ENCODE measurements at regions not wholly inside any gene's neighbourhood (a gene's known extent, or its start where the extent isn't known, plus 50 kb on each side); places are given as distances from the start of the nearest gene placed in this dataset.

GRCh38 chr4:31275906-31276305 lies 555.7 kb downstream of the PCDH7 start:
- in situ Hi-C loops (cut with HindIII; ENCODE audit: low sequenced_read_pairs), result no loop called here
- DNase-seq (ENCODE audit: low spot score), result no peak

DNA sequence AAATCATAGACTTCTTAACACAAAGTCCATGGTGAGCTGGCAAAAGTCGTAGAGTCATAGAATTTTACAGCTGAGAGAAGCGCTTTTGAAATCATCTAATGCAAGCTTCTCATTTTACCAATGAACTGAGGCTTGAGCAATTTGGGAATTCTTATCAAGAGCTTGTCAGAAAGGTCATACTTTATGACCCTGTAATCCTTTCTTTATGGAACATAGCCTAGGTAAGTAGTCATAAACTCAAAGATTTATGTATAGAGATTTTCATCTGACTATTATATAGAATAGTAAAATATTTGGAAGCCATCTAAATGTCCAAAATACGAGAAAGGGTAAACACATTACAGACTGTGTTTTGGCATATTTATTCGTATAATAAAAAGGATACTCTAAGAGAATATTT lies 563.5 kb downstream of the PCDH7 start:
- no peak for DNase-seq (ENCODE audit: low spot score)

DNA sequence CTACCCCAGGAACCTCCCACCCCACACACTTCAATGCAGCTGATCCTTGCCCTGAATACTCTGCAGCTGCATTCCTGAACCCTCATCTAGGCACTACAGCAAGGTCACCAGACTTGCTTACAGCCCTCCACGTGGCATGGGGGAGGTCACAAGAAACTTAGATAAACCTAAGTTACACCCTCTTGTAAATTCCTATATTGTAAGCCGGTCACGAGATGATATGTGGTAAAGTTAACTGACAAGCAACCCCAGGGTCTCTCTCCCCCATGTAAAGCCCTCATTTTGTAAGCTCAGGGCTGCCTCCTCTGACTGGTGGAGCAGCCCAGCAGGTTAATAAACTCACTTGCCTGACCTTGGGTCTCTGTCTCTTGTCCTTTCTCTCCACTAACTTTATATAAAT lies 570.7 kb downstream of the PCDH7 start:
- DNase-seq (ENCODE audit: low spot score), result no peak
- in situ Hi-C loops (cut with HindIII; ENCODE audit: low sequenced_read_pairs), result no loop called here

More for the DNA sequence above, 563.5 kb downstream of the PCDH7 start:
- in situ Hi-C loops (cut with HindIII; ENCODE audit: low sequenced_read_pairs), result no loop called here

DNA sequence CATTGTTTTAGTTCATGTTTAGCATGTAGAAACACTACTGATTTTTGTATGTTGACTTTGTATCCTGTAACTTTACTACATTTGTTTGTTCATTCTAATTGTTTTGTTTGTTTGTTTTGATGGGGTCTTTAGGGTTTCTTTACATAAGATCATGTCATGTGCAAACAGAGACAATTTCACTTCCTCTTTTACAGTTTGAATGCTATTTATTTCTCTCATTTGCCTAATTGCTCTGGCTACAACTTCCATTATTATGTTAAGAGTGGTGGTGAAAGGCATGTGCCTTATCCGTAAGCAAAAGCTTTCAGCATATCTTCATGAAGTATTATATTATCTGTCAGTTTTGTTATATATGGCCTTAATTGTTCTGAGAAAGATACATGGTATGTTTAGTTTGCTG lies 571.1 kb downstream of the PCDH7 start:
- in situ Hi-C loops (cut with HindIII; ENCODE audit: low sequenced_read_pairs), result no loop called here
- DNase-seq (ENCODE audit: low spot score), result no peak

DNA sequence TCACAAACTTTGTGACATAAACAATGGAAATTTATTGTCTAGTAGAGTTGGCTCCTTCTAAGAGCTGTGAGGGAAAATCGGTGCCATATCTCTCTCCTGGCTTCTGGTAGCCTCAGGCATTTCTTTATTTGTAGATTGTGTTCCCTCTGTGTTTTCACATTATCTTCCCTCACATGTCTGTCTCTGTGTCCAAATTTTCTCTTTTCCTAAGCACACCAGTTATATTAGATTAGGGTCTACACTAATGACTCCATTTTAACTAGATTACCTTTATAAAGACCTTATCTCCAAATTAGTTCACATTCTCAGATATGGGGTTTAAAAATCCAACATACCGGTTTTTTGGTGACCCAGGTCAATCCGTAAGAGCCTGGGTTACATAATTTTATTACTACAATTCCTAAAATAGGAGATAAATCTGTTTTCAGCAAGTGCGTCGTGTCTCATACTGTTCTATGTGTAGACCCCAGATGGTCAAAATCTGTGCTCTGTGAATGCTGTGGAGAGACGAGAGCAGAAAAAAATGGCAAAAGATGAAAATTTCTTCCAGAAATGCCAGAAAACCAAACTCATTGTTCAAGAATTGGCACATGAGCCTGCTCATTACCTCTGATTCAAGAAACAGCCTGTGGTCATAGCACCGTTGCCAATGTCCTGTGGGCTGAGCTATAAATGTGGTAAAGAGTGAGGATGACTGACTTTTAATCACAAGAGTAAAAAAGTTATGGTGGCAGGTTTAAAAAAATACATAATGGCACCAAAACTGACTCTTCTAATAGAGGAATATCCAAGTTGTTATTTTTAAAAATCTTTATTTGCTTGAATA lies 574.7 kb downstream of the PCDH7 start:
- in situ Hi-C loops (cut with HindIII; ENCODE audit: low sequenced_read_pairs), result no loop called here
- DNase-seq (ENCODE audit: low spot score), result peak; percentile 7

- in situ Hi-C loops (cut with HindIII; ENCODE audit: low sequenced_read_pairs), result no loop called here
- DNase-seq (ENCODE audit: low spot score), result no peak
These were observed 578.6 kb downstream of the PCDH7 start for GRCh38 chr4:31298737-31299136.

GRCh38 chr4:31307029-31307428 lies 586.9 kb downstream of the PCDH7 start:
- no peak for DNase-seq (ENCODE audit: low spot score)
- in situ Hi-C loops (cut with HindIII; ENCODE audit: low sequenced_read_pairs), result no loop called here

DNA sequence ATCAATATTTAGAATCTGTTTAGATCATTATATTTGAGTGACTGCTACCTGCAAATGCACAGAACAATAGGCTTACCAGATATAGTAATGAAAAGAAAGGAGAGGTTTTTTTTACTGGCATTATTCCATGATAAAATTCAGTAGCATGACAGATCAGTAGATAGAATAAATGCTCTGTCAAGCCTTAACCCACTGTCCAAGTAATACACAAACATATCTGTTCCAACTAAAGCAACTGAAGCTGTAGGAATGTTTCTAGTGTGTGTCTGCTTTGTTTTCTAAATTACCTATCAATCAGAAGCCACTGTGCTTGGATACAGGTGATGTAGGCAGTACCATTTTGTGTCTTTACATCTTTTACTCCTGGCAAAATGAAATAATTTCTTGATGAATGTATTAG lies 604.6 kb downstream of the PCDH7 start:
- DNase-seq (ENCODE audit: low spot score), result no peak
- in situ Hi-C loops (cut with HindIII; ENCODE audit: low sequenced_read_pairs), result no loop called here

GRCh38 chr4:31325300-31325699 lies 605.1 kb downstream of the PCDH7 start:
- DNase-seq (ENCODE audit: low spot score), result no peak
- in situ Hi-C loops (cut with HindIII; ENCODE audit: low sequenced_read_pairs), result no loop called here

- no peak for DNase-seq (ENCODE audit: low spot score)
- in situ Hi-C loops (cut with HindIII; ENCODE audit: low sequenced_read_pairs), result no loop called here
These were observed 606.9 kb downstream of the PCDH7 start for GRCh38 chr4:31327031-31327430.

- in situ Hi-C loops (cut with HindIII; ENCODE audit: low sequenced_read_pairs), result no loop called here
- DNase-seq (ENCODE audit: low spot score), result peak; percentile 7
These were observed 608.8 kb downstream of the PCDH7 start for GRCh38 chr4:31328932-31329331.

GRCh38 chr4:31334086-31334910 lies 614.1 kb downstream of the PCDH7 start:
- DNase-seq (ENCODE audit: low spot score), result no peak
- in situ Hi-C loops (cut with HindIII; ENCODE audit: low sequenced_read_pairs), result no loop called here

DNA sequence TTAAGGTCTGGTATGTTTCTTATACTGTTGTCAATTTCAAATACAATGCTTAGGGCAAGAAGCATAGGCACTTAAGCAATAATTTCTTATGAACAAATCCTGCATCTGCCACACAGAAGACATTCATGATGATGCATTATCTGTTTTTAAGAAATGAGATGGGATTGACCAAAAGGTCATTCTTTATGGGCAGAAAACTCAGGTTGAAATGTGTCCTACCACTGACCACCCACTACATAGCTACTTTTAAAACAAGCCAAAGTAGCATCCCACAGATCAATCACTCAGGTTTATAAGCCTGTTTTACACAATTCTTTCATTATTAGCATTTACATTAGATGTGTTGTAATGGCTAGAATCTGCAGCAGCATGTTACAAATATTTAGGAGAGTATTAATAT lies 617.8 kb downstream of the PCDH7 start:
- no peak for DNase-seq (ENCODE audit: low spot score)
- in situ Hi-C loops (cut with HindIII; ENCODE audit: low sequenced_read_pairs), result no loop called here

GRCh38 chr4:31341601-31342359 lies 621.6 kb downstream of the PCDH7 start:
- DNase-seq (ENCODE audit: low spot score), result no peak
- in situ Hi-C loops (cut with HindIII; ENCODE audit: low sequenced_read_pairs), result no loop called here

DNA sequence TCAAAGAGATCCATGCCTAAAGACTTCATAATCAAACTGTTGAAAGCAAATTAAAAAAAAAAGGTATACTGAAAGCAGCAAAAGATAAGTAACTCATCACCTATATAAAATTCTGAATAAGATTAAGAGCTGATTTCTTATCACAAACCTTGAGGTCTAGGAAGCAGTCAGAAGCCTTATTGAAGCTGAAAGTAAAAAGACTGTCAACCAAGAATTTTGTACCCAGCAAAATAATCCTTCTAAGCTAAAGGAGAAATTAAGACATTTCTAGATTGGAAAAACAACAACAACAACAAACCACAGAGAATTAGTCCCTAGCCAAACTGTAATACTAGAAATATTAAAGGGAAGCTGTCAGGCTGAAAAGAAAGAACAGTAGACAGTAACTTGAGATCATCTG lies 622.9 kb downstream of the PCDH7 start:
- in situ Hi-C loops (cut with HindIII; ENCODE audit: low sequenced_read_pairs), result no loop called here
- no peak for DNase-seq (ENCODE audit: low spot score)

GRCh38 chr4:31349907-31350306 lies 629.7 kb downstream of the PCDH7 start:
- no peak for DNase-seq (ENCODE audit: low spot score)
- in situ Hi-C loops (cut with HindIII; ENCODE audit: low sequenced_read_pairs), result no loop called here

DNA sequence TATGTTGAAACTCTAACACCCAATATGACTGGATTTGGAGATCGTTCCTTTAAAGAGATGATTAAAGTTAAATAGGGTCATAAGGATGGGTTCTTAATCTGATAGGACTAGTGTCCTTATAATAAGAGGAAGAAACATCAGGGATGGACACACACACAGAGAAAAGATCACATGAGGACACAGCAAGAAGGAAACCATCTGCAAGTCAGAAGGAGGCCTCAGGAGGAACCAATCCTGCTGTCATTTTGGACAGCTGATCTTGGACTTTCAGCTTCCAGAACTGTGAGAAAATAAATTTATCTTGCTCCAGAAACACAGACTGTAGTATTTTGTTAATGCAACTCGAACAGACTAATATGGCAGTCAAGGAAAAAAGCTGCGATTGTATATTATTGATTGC lies 631.5 kb downstream of the PCDH7 start:
- in situ Hi-C loops (cut with HindIII; ENCODE audit: low sequenced_read_pairs), result no loop called here
- DNase-seq (ENCODE audit: low spot score), result no peak

DNA sequence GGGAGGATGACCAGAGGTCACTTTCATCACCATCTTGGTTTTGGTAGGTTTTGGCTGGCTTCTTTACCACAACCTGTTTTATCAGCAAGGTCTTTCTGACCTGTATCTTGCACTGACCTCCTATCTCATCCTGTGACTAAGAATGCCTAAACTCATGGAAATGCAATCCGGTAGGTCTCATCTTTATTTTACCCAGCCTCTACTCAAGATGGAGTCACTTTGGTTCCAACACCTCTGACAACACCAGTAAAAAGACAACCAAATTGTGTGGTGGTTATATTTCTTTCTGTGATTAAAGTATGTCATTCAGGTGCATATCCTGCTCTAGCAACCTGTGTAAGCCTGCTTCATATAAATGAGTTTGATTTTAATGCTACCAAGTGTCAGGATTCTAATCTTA lies 636.7 kb downstream of the PCDH7 start:
- DNase-seq (ENCODE audit: low spot score), result no peak
- in situ Hi-C loops (cut with HindIII; ENCODE audit: low sequenced_read_pairs), result no loop called here

DNA sequence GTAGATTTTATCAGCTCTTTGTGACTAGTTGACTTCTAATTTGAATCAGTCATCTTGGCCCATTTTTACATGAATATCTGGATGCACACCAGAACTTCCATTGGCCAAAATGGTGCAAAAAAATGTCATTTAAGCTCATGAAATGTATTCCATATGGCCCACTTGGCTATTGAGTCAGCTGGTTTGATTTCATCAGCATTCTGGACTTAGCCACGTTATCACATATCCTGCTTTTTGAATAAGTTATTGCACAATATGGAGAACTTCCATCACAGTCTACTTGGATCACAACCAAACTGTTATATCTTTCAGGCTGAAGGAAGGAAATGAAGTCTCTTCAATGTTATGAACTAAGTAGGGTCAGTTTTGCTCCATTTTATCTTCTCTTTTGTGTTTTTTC lies 640.6 kb downstream of the PCDH7 start:
- in situ Hi-C loops (cut with HindIII; ENCODE audit: low sequenced_read_pairs), result no loop called here
- no peak for DNase-seq (ENCODE audit: low spot score)

- no peak for DNase-seq (ENCODE audit: low spot score)
- in situ Hi-C loops (cut with HindIII; ENCODE audit: low sequenced_read_pairs), result no loop called here
These were observed 642.6 kb downstream of the PCDH7 start for GRCh38 chr4:31362756-31363155.

Data from G401 (cell line).